HEK293 (cell line): ENCODE measurements at regions not wholly inside any gene's neighbourhood (a gene's known extent, or its start where the extent isn't known, plus 50 kb on each side); places are given as distances from the start of the nearest gene placed in this dataset.

Source experiments
- CTCF ChIA-PET: fragments of 350-600 bp; formaldehyde crosslinking; extraction: SDS; loops from one replicate; lab custom pipeline; 2021; ENCODE audit warnings: antibody characterized with exemption; lab: Yijun Ruan, JAX
- POLR2A ChIA-PET: fragments of 300-600 bp; formaldehyde crosslinking; extraction: SDS; loops from one replicate; lab custom pipeline; 2020; ENCODE audit warnings: antibody characterized with exemption, inconsistent platforms; lab: Yijun Ruan, JAX
- H3K27ac ChIP-seq: fragments of 200-500 bp; sonication (Bioruptor generic); 2 replicates; pipeline ENCODE4 v1.5.1; 2014; ENCODE audit warnings: low read depth, low read length, control low read depth, inconsistent platforms; ENCODE audit errors: extremely low read depth
- H3K36me3 ChIP-seq, 2 experiments: fragments of 200-500 bp in 1 of 2; sonication (Bioruptor generic) in 1 of 2; 1 replicate in 1 of 2; 2 replicates in 1 of 2; pipeline ENCODE4 v1.5.1; 2014 to 2017; ENCODE audit warnings: inconsistent platforms in 2 of 2, low read length in 2 of 2; ENCODE audit not compliant: control insufficient read depth in 2 of 2, insufficient read depth in 1 of 2
- H3K4me1 ChIP-seq: fragments of 200-500 bp; sonication (Bioruptor generic); 2 replicates; pipeline ENCODE4 v1.5.1; 2014; ENCODE audit warnings: mild to moderate bottlenecking, low read length, inconsistent platforms; ENCODE audit not compliant: control insufficient read depth, insufficient read depth
- H3K4me3 ChIP-seq: 2 replicates; pipeline ENCODE4 v1.5.1; 2011; ENCODE audit warnings: low read depth, mild to moderate bottlenecking, control low read depth, low read length, moderate library complexity
- H3K9me3 ChIP-seq: fragments of 200-500 bp; sonication (Bioruptor generic); 2 replicates; pipeline ENCODE4 v1.5.1; 2014; ENCODE audit warnings: low read depth, low read length, inconsistent platforms; ENCODE audit not compliant: control insufficient read depth, insufficient read depth
- BCL11A ChIP-seq: fragments of 450-650 bp; formaldehyde crosslinking; IDR thresholded peaks from 2 replicates; pipeline ENCODE4 v1.5.1; 2016; ENCODE audit warnings: low read depth, missing biosample characterization, missing genetic modification characterization
- INSM2 ChIP-seq: fragments of 450-650 bp; formaldehyde crosslinking; IDR thresholded peaks from 2 replicates; pipeline ENCODE4 v1.5.1; 2016; ENCODE audit warnings: missing biosample characterization, missing genetic modification characterization
- KLF10 ChIP-seq: fragments of 450-650 bp; IDR thresholded peaks from 2 replicates; pipeline ENCODE4 v1.5.1; 2018; ENCODE audit warnings: missing biosample characterization, mild to moderate bottlenecking, missing genetic modification characterization
- KLF8 ChIP-seq: fragments of 450-650 bp; formaldehyde crosslinking; IDR thresholded peaks from 2 replicates; pipeline ENCODE4 v1.5.1; 2016; ENCODE audit warnings: missing biosample characterization, missing genetic modification characterization
- SCRT1 ChIP-seq: fragments of 450-650 bp; formaldehyde crosslinking; IDR thresholded peaks from 2 replicates; pipeline ENCODE4 v1.5.1; 2016; ENCODE audit warnings: missing biosample characterization, missing genetic modification characterization, borderline replicate concordance
- SP3 ChIP-seq: fragments of 450-650 bp; formaldehyde crosslinking; IDR thresholded peaks from 2 replicates; pipeline ENCODE4 v1.5.1; 2016; ENCODE audit warnings: missing biosample characterization, missing genetic modification characterization
- ZBTB11 ChIP-seq: fragments of 450-650 bp; formaldehyde crosslinking; conservative IDR thresholded peaks from 2 replicates; pipeline ENCODE4 v1.5.1; 2016; ENCODE audit warnings: low read depth, missing biosample characterization, missing genetic modification characterization
- ZNF2 ChIP-seq: fragments of 450-650 bp; formaldehyde crosslinking; IDR thresholded peaks from 2 replicates; pipeline ENCODE4 v1.5.1; 2016; ENCODE audit warnings: missing biosample characterization, missing genetic modification characterization
- ZNF239 ChIP-seq: fragments of 450-650 bp; formaldehyde crosslinking; IDR thresholded peaks from 2 replicates; pipeline ENCODE4 v1.5.1; 2016; ENCODE audit warnings: missing biosample characterization, missing genetic modification characterization
- ZNF248 ChIP-seq: fragments of 450-650 bp; formaldehyde crosslinking; IDR thresholded peaks from 2 replicates; pipeline ENCODE4 v1.5.1; 2017; ENCODE audit warnings: missing biosample characterization, missing genetic modification characterization
- ZNF324 ChIP-seq: fragments of 450-650 bp; formaldehyde crosslinking; IDR thresholded peaks from 2 replicates; pipeline ENCODE4 v1.5.1; 2016; ENCODE audit warnings: missing biosample characterization, missing genetic modification characterization
- ZNF341 ChIP-seq: fragments of 450-650 bp; formaldehyde crosslinking; IDR thresholded peaks from 2 replicates; pipeline ENCODE4; 2016; ENCODE audit warnings: low read depth, missing biosample characterization, missing genetic modification characterization
- ZNF350 ChIP-seq: fragments of 450-650 bp; formaldehyde crosslinking; IDR thresholded peaks from 2 replicates; pipeline ENCODE4 v1.5.0; 2017; ENCODE audit warnings: missing biosample characterization, mild to moderate bottlenecking, missing genetic modification characterization
- ZNF473 ChIP-seq: fragments of 450-650 bp; formaldehyde crosslinking; IDR thresholded peaks from 2 replicates; pipeline ENCODE4 v1.5.1; 2017; ENCODE audit warnings: missing biosample characterization, missing genetic modification characterization
- ZNF513 ChIP-seq: fragments of 450-650 bp; IDR thresholded peaks from 2 replicates; pipeline ENCODE4 v1.5.1; 2018; ENCODE audit warnings: missing biosample characterization, missing genetic modification characterization
- ZNF596 ChIP-seq: fragments of 450-650 bp; IDR thresholded peaks from 2 replicates; pipeline ENCODE4 v1.5.0; 2018; ENCODE audit warnings: missing biosample characterization, mild to moderate bottlenecking, missing genetic modification characterization, moderate library complexity
- ZNF610 ChIP-seq: fragments of 450-650 bp; formaldehyde crosslinking; IDR thresholded peaks from 2 replicates; pipeline ENCODE4 v1.5.1; 2016; ENCODE audit warnings: missing biosample characterization, missing genetic modification characterization, borderline replicate concordance
- ZNF660 ChIP-seq: fragments of 450-650 bp; IDR thresholded peaks from 2 replicates; pipeline ENCODE4 v1.5.1; 2018; ENCODE audit warnings: missing biosample characterization, mild to moderate bottlenecking, missing genetic modification characterization
- ZNF664 ChIP-seq: fragments of 450-650 bp; formaldehyde crosslinking; IDR thresholded peaks from 2 replicates; pipeline ENCODE4 v1.5.1; 2016; ENCODE audit warnings: missing biosample characterization, missing genetic modification characterization
- ZNF707 ChIP-seq: fragments of 450-650 bp; formaldehyde crosslinking; IDR thresholded peaks from 2 replicates; pipeline ENCODE4 v1.5.1; 2016; ENCODE audit warnings: missing biosample characterization, missing genetic modification characterization
- ZXDB ChIP-seq: fragments of 450-650 bp; formaldehyde crosslinking; IDR thresholded peaks from 2 replicates; pipeline ENCODE4 v1.5.1; 2016; ENCODE audit warnings: missing biosample characterization, missing genetic modification characterization

GRCh38 chr20:48003021-48003420 lies 217.7 kb upstream of the SULF2 start:
- TF ChIP-seq KLF10 (tag by site-specific recombination): no peak
- no peak for TF ChIP-seq BCL11A (tag by site-specific recombination)
- TF ChIP-seq ZNF660 (tag by site-specific recombination): no peak
- TF ChIP-seq ZNF2 (tag by site-specific recombination): no peak
- no peak for TF ChIP-seq ZNF610 (tag by site-specific recombination)
- no peak for TF ChIP-seq ZNF473 (tag by site-specific recombination)
- TF ChIP-seq ZNF596 (tag by site-specific recombination): no peak
- no peak for TF ChIP-seq ZXDB (tag by site-specific recombination)
- TF ChIP-seq SCRT1: no peak
- TF ChIP-seq KLF8 (tag by site-specific recombination): no peak
- TF ChIP-seq ZNF248: no peak
- no peak for TF ChIP-seq SP3 (tag by site-specific recombination)
- TF ChIP-seq ZNF350 (tag by site-specific recombination): no peak
- TF ChIP-seq ZNF341: no peak
- no peak for TF ChIP-seq ZNF324 (tag by site-specific recombination)
- no peak for TF ChIP-seq ZBTB11 (tag by site-specific recombination)
- TF ChIP-seq ZNF664 (tag by site-specific recombination): no peak
- TF ChIP-seq ZNF239 (tag by site-specific recombination): no peak
- no peak for TF ChIP-seq ZNF707
- no peak for TF ChIP-seq INSM2 (tag by site-specific recombination)
- TF ChIP-seq, all 188 proteins: peak for 0
- H3K27ac ChIP-seq: no peak overlapping the region
- no peaks in the 10 kb centered on the region for H3K4me1 ChIP-seq
- no peaks in the 10 kb centered on the region for H3K36me3 ChIP-seq
- ChIA-PET POLR2A (no interaction called here), CTCF (no interaction called here)
- H3K9me3 ChIP-seq: no peaks in the 10 kb centered on the region
- no peak overlapping the region for H3K4me3 ChIP-seq

DNA sequence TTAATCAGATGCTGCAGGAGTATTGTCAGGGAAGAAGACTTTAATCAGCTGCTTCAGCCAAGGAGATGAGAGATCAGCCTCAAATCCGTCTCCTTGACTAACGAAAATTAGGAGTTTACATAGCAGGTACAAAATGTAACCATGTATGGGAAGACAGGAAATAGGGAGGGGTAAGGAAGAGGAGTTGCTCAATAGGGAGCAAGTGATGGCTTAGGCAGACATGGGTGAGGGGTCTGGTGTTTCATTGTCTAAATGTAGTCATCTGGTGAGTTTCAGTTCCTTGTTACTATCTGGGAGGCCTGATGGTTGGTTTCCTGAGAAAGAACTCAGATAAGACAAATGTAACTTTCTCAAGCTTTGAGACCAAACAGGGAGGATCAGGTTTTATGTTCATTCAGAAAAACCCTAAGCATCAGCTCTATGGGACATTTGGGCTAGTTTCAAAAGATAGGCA lies 217.3 kb upstream of the SULF2 start:
- Histone ChIP-seq H3K36me3 (no peaks in the 10 kb centered on the region), H3K27ac (no peak overlapping the region), H3K9me3 (no peaks in the 10 kb centered on the region), H3K4me1 (no peaks in the 10 kb centered on the region), H3K4me3 (no peak overlapping the region)
- TF ChIP-seq ZNF513 (tag by site-specific recombination): no peak
- ChIA-PET POLR2A (no interaction called here), CTCF (interaction anchor here (0.6 kb wide), 1 partner anchor 298 kb away, joined by 4 read pairs; no protein-coding TSS in a partner anchor)
